HG02763 (cell line): ENCODE measurements at regions not wholly inside any gene's neighbourhood (a gene's known extent, or its start where the extent isn't known, plus 50 kb on each side); places are given as distances from the start of the nearest gene placed in this dataset.
"Not testable (repeated sequence)": the region's sequence is repeated elsewhere in the genome, so short reads cannot be mapped to it uniquely, and the experiment has no call there.

ENCODE experiments used
- ATAC-seq: cut with Tn5 transposase; IDR thresholded peaks from one replicate; pipeline ENCODE4 v1.9.1; 2021; ENCODE audit warnings: mild to moderate bottlenecking, moderate library complexity; ENCODE audit not compliant: unreplicated experiment

DNA sequence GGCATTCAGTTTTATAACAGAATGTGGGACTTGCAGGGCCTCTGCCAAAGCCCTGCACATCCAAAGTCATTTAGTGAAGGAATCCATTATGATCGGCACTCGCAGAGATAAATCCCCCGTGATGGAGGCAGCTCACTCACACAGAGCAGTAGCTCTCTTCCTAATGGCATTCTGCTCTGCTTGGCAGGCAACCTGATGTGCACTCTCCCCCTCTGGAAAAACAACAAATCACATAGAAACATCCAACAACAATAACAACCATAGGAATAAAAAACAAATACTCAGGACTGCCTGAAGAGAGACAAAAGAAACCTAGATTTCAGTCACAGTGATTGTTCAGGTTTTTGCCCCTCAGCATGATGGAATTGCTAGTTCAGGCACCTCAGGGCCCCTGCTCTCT, 59.7 kb downstream of the NAA11 start:
- no peak for ATAC-seq

DNA sequence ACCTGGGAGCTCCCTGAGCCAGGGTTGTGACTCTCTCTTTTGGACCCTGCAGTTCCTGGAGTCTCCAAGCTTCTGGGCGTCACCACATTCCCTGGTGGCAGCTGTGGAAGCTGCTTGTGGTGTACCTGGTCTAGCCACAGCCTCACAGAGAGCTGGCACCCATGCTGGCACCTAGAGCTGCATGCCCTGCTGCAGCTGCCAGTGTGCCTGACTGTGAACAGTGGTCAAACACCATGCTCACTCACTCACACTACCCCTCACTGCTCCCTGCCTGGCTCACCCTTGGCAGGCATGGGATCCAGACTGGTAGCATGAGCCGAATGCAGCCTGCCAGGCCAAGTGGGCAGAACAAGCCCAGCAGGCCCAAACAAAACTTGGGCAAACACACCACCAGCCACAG, 66.6 kb downstream of the NAA11 start:
- ATAC-seq: no peak

DNA sequence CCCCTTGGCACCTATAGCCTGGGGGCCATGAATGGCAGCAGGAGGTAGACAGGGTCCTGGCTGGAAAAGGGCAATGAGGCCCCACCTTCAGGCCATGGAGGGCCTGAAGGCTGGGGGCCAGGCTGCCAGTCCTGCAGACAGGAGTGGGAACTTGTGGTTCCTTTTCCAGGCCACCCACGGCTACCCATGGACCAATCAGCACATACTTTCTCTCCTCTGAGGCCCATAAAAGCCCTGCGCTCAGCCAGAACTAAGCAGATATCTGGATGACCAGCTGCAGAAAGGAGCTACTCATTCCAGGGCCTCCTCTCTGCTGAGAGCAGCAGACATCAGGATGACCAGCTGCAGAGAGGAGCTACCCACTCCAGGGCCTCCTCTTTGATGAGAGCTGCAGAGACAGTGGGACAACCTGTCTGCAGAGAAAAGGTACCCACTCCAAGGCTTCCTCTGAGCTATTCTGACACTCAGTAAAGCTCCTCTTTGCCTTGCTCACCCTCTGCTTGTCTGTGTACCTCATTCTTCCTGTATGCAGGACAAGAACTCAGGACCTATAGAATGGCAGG, 67.2 kb downstream of the NAA11 start:
- ATAC-seq: no peak

DNA sequence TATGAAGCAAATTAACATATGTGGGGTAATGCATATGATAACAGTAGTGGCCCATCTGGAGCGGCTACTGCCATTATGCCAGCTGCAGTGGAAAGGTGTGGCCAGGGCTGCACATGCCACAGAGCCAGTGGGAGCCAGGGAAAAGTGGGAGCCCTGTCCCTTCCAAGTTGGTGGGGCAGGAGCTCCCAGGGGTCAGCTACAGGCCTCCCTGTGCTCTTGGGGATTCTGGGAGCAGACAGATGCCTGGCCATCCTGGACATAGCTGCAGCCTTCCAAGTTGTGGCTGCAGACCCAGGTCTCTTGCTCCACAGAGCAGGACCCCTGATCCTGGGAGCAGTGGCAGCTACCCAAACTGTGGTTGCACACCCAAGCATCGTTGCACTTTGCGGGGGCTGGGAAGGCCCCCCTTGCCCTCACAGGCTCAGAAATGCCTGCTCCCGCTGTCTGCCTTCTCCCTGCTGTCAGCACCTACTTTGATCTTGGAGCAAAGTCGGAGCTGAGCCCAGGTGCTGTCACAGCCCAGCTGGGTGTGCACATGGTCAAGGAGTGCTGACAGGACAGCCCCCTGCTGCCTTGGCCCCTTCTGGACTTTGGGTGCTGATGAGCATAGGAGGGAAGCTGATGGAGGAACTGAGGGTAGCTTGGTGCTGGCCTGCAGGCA, 67.8 kb downstream of the NAA11 start:
- no peak for ATAC-seq

DNA sequence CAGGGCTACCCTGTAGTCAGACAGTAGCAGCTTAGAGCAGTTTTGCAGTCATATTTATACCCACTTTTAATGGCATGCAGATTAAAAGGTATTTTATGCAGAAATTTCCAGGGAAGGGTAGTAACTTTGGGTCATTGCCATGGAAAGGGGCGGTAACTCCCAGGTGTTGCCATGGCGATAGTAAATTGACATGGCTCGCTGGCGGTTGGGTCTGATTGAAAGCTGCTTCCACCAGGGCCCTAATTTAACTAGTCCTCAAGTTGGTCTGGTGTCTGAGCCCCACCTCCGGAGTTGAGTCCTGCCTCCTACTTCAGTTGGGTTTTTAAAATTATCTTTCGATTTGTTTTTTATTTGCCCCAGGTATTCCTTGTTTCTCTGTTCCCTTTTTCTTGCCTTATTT, 70.1 kb downstream of the NAA11 start:
- no peak for ATAC-seq

DNA sequence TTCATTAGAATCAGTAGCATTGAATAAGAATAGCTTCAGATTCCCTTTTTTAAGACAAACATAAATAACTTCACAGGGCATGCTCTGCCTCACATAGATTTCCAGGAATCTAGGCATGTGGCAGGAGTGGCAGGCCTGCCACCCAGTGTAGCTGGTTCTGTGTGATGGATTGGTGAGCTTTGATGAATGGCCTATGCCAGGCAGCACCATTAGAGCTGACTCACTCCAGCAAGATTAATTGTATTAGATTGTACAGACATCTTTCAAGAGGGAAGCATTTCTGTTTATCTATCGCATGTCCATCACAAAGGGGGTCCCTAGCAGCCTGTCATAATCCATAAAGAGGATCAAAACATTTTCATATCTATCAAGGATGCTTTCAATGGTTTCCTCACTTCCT, 71.9 kb downstream of the NAA11 start:
- ATAC-seq: no peak

DNA sequence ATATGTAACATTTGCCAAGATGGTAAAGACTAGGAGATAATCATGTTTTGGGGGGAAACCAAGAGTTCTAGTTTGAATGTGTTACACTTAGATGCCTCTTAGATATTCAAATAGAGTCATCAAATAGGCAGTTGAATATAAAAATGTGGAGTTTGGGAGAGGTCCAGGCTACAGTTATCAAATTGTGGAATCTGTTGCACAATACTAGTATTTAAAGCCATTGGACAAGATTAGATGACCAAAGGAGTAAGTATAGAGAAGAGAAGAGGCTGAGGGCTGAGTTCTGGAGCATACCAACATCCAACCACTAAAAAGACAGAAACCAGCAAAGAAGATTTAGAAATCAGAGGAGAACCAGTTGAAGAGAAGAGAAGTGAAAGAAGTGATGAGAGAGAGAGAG, 72.7 kb downstream of the NAA11 start:
- ATAC-seq: no peak

DNA sequence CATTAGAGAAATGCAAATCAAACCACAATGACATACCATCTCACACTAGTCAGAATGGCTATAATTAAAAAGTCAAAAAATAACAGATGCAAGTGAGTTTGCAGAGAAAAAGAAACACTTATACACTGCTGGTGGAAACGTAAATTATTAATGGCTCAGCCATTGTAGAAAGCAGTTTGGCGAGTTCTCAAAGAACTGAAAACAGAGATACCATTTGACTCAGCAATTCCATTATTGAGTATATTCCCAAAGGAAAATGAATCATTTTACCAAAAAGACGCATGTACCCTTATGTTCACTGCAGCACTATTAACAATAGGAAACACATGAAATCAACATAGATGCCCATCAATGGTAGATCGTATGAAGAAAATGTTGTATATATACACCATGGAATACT, 75.0 kb downstream of the NAA11 start:
- ATAC-seq: peak; percentile 65

DNA sequence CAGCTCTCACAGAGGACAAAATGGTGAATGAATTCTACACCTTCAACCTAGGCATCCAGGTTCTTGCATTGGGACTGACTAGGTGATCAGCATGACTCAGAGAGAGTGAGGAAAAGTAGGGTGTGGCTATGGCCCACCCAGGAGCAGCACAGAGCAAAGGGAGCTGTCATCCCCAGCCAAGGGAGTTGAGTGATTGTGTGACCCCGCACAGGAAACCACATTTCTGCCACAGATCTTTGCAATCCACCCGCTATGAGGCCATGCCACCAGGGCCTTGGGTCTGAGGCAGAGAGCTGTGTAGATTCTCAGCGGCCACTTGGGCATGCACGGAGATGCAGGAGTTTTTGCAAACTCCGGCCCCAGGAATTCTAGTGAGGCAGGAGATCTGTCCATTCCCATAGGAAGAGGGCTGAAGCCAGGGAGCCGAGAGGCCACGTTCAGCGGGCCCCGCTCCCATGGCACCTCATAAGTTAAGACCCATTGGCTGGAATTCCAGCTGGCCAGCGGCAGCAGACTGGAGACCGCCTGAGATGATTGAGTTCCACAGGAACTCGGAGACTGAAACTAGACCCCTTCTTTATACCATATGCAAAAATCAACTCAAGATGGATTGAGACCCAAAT, 75.9 kb downstream of the NAA11 start:
- ATAC-seq: peak; percentile 54

DNA sequence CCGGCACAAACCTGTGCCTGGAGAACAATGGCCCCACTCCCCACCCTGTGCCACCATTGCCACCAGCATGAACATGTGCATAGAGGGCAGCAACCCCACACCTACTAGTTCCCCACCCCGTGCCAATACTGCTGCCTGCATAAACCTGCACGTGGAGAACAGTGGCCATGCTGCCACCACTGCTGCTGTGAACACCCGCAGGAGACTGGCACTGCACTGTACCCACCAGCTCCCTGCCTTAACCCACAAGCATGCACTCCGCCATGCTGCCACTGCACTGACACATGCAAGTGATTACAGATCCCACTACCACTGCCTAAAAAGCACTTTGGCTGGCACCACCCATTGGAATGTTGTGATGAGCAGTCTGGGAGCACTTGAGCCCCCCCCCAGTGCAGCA, 77.3 kb downstream of the NAA11 start:
- no peak for ATAC-seq

DNA sequence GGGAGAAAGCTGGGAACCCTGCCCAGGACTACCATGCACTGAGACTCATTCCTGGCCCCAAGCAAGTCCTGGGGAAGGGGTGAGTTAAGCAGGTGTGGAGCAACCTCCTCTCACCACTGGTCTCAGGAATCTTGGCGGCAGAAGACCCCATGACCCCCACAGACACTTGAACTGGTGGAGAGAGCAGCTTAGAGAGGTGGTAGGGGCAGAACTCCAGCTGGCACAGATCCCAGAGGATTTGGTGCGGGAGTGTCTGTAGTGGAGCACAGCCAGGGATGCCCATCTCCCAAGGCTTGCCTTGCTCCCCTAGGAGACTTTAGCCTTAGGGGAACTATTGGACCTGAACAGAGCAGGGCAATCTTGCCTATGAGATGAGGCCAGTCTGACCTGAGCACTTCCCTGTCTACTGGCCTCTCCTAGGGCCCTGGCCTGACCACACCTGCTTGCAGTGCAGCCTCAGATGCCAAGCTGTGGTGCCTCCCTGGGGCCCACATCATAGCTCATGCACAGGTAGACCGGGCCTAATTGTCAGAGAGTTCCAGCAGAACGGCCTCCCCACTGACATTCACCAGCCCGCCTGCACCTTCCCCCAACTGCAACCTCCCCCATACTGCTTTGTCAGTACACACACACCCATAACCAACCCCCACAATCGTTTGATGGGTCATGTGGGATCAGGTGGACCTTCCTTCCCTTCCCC, 78.0 kb downstream of the NAA11 start:
- no peak for ATAC-seq

DNA sequence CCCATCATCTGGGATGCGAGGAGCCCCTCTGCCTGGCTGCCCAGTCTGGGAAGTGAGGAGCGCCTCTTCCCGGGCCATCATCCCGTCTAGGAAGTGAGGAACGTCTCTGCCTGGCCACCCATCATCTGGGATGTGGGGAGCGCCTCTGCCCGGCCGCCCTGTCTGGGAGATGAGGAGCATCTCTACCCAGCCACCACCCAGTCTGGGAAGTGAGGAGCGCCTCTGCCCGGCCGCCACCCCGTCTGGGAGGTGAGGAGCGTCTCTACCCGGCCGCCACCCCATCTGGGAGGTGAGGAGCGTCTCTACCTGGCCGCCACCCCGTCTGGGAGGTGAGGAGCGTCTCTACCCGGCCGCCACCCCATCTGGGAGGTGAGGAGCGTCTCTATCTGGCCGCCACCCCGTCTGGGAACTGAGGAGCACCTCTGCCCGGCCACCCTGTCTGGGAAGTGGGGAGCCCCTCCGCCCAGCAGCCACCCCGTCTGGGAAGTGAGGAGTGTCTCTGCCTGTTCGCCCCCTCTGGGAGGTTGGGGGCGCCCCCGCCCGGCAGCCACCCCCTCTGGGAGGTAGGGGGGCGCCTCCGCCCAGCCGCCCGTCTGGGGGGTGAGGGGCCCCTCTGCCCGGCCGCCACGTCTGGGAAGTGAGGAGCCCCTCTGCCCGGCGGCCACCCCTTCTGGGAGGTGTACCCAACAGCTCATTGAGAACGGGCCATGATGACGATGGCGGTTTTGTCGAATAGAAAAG, 80.5 kb downstream of the NAA11 start:
- not testable (repeated sequence) for ATAC-seq

DNA sequence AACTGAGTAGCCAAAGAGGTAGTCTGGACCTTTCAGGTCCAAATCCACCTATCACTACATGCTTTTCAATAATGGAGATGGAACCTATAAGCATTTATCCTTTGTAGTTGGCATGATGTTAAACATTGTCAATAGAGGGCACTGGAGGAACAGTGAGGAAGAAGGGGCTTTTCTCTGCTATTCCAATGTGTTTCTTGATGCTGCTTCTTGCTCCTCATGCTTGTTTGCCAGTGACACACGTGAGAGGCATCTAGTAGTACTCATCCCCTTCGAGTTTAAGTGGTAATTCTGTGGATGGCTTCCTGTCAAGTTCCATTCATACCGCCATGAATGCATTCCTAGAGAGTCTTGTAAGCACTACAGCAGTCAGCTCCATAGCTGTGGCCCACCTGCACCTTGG, 84.0 kb downstream of the NAA11 start:
- ATAC-seq: peak; percentile 42

DNA sequence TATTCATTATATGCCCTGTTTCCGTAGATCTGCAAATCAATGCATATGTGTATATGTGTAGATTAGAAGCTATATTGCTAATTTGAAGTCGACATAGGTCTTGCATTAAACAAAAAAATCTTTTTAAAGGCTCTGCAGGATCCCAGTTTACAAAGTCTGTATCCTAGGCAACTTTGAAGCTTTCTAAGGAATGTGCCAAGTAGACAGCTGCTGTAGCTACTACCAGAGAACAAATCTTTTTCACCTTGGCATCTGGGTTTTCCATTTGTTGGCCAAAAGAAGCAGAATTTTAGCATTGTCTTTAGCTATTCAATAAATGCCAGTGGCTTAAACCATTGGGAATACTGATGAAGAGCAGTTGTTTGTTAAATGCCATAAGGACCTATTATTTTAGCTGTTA, 88.0 kb downstream of the NAA11 start:
- ATAC-seq: no peak

DNA sequence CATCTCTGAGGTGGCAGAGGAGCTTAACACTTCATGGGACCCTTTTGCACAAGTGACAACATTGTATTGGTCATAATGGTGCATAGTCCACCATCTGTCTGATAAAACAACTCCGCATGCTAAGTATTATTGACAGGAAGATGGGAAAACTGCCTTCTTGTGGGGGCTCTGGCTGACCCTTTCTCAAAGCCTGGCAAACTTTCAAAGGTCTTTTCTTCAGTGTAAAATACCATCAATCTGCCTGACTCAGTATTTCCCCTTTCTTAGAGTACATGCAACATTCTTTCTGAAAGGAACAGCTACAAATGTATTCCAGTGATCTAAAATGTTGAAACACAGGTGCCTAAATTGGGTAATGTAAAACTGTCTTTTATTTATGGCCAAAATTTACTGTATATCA, 89.1 kb downstream of the NAA11 start:
- ATAC-seq: no peak

DNA sequence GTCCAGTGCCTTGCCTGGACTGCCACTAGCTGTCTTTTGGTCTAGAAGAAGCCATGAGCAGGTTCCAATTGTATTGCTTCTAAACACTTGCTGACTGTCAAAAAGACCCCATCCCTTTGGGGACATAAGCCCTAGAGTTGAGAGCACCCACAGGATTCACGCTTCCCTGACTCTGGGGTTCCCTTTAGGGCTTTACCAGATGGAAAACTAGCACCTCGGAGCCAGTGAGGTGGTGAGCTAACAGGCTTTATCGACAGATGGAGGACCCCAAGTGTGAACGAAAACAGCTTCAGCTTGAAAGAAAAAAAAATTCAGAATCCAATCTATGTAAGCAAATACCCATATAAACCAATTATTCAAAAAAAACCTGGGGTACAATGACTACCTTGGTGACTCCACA, 90.8 kb downstream of the NAA11 start:
- no peak for ATAC-seq

DNA sequence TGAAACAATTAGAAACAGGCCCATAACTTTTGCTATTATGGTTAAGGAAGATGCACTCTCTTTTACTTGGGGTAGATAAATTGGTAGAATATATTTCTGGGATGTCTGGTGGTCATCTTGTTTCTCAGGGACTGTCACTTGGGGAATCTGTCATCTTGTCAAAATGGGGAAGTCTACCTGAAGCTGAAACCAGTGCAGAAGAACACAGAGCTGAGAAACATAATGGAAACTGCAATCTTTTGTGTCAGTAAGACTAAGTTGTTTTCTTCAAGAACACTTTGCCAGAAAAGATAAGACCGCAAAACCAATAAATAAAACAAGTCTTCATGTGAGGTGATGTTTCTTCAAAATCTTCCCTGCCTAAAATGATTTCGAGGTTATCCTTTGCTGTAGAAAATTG, 92.0 kb downstream of the NAA11 start:
- no peak for ATAC-seq

DNA sequence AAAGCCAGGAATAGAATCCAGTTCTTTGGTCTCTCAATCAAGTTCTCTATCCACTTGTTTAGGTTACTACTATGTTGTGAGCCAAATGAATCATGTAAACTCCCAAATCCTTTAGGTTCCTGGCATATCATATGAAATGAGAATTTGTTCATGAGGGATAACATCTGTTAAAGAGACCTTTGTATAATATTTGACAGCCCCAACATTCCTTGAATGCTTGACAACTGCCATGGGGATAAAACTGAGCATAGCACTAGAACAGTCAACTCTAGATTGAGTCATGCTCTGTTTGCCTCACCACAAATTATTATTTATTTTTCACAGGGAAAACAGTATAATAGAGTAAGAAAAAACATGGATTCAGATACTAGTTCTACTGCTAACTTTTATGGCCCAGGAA, 93.3 kb downstream of the NAA11 start:
- ATAC-seq: no peak

DNA sequence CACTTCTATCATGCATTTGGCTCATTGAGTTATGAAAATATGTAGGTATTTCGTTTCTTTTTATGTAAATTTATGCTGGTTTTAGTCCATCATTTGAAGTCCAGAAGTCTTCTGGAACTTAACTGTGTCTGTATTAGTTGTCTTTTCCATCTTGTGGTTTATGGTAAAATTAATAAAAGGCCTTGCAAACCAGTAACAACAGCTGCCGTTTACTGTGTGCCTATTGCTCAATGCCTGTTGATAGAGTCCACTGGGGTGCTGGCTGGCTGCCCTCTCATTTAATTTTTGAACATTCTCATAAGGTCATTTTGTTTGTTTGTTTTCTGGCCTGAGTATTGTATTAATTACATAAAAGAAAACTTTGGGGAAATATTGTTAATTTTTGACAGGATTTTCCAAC, 98.0 kb downstream of the NAA11 start:
- ATAC-seq: no peak

DNA sequence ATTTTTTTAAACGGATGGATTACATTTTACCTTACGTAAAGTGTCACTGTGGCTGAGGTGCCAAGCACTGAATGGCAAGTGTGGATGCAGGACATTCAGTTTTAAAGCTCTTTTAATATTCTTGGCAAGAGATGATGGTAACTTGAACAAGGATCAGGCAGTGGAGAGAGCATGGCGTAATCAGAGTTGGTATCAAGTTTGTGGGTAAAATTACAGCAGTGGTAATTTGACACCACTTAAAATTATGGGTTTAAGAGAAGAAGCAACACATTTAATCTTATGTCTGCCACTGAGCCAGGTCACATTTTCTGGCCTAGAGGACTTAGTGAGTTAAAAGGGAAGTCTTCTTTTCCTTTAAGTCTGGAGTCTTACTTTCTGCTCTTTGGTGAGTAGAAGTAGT, 100.5 kb downstream of the NAA11 start:
- no peak for ATAC-seq

DNA sequence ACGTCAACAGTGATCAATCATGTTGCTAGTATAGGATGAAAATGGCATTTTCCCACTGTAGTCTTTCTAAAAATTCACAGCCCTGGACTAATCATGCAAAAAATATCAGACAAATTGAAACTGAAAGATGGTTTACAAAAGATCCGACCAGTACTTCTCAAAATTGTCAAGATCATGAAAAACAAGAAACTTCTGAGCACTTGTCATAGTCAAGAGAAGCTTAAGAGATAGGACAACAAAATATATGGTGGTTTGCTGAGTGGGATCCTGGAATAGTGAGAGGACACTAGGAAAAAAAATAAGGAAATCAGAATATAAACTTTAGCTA, 101.1 kb downstream of the NAA11 start:
- ATAC-seq: no peak
